Breast epithelium (tissue), 3 donors: ENCODE measurements at regions not wholly inside any gene's neighbourhood (a gene's known extent, or its start where the extent isn't known, plus 50 kb on each side); places are given as distances from the start of the nearest gene placed in this dataset.

Experiments
- POLR2A ChIP-seq: fragments of 450-650 bp; IDR thresholded peaks from one replicate; pipeline ENCODE4 v1.6.1; 2016; ENCODE audit warnings: antibody characterized with exemption, mild to moderate bottlenecking, moderate library complexity
- TF ChIP-seq, protein P1 (sequence below), 3 donors: fragments of 450-650 bp; IDR thresholded peaks; one replicate each; pipeline ENCODE4 v1.5.1; 2016 to 2017; ENCODE audit warnings: antibody characterized with exemption in 3 of 3, mild to moderate bottlenecking in 3 of 3, moderate library complexity in 3 of 3

DNA sequence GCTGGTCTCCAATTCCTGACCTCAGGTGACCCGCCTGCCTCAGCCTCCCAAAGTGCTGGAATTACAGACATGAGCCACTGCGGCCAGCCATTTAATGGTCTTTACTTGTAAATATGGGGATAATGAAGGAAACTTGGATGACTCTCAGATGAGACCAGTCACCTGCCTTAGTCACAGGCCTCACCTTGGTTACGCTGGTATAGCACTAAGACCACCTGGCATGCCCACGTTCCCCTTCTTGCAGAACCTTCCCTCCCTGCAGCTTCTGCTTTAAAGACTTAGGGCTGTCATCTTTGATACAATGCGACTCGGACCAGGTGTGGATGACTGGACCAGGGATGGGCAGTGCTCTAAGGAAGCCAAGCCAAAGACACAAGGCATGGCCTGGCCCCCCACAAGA lies 629.9 kb downstream of the CCDC171 start:
- TF ChIP-seq, protein P1, sequence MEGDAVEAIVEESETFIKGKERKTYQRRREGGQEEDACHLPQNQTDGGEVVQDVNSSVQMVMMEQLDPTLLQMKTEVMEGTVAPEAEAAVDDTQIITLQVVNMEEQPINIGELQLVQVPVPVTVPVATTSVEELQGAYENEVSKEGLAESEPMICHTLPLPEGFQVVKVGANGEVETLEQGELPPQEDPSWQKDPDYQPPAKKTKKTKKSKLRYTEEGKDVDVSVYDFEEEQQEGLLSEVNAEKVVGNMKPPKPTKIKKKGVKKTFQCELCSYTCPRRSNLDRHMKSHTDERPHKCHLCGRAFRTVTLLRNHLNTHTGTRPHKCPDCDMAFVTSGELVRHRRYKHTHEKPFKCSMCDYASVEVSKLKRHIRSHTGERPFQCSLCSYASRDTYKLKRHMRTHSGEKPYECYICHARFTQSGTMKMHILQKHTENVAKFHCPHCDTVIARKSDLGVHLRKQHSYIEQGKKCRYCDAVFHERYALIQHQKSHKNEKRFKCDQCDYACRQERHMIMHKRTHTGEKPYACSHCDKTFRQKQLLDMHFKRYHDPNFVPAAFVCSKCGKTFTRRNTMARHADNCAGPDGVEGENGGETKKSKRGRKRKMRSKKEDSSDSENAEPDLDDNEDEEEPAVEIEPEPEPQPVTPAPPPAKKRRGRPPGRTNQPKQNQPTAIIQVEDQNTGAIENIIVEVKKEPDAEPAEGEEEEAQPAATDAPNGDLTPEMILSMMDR (IDR thresholded peaks at IDR 0.05), result no peak
- TF ChIP-seq POLR2A, result no peak
